DOHH2 (cell line): ENCODE measurements at regions not wholly inside any gene's neighbourhood (a gene's known extent, or its start where the extent isn't known, plus 50 kb on each side); places are given as distances from the start of the nearest gene placed in this dataset.

Source experiments
- EZH2phosphoT487 ChIP-seq: fragments of 200-600 bp; sonication (generic); IDR thresholded peaks from 2 replicates; pipeline ENCODE4 v1.6.1; 2017; ENCODE audit warnings: borderline replicate concordance, mild to moderate bottlenecking, antibody characterized with exemption, low read length, moderate library complexity, mixed read lengths
- TF ChIP-seq, protein P1 (sequence below): fragments of 200-600 bp; sonication (generic); IDR thresholded peaks from one replicate; pipeline ENCODE4 v1.5.1; 2014; ENCODE audit warnings: antibody characterized with exemption, mild to moderate bottlenecking, low read depth, low read length; ENCODE audit not compliant: poor library complexity, severe bottlenecking

- TF ChIP-seq, protein P1, sequence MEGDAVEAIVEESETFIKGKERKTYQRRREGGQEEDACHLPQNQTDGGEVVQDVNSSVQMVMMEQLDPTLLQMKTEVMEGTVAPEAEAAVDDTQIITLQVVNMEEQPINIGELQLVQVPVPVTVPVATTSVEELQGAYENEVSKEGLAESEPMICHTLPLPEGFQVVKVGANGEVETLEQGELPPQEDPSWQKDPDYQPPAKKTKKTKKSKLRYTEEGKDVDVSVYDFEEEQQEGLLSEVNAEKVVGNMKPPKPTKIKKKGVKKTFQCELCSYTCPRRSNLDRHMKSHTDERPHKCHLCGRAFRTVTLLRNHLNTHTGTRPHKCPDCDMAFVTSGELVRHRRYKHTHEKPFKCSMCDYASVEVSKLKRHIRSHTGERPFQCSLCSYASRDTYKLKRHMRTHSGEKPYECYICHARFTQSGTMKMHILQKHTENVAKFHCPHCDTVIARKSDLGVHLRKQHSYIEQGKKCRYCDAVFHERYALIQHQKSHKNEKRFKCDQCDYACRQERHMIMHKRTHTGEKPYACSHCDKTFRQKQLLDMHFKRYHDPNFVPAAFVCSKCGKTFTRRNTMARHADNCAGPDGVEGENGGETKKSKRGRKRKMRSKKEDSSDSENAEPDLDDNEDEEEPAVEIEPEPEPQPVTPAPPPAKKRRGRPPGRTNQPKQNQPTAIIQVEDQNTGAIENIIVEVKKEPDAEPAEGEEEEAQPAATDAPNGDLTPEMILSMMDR: no peak
- no peak for TF ChIP-seq EZH2phosphoT487
Measured at GRCh38 chr9:103821115-103821514, 273.0 kb upstream of the SMC2 start.
